GM12878 (cell line): ENCODE measurements at regions not wholly inside any gene's neighbourhood (a gene's known extent, or its start where the extent isn't known, plus 50 kb on each side); places are given as distances from the start of the nearest gene placed in this dataset.

ENCODE experiments used
- ATAC-seq: fragments of 200-7000 bp; cut with Tn5 transposase; 3 replicates; pipeline ENCODE4 v1.9.1; 2020; ENCODE audit warnings: mild to moderate bottlenecking, moderate library complexity
- BruUV-seq: library from RNA; stranded (reverse); fragments of 400-500 nt; replicated peaks from 2 replicates; lab custom pipeline; 2021; lab: Mats Ljungman, UMichigan
- CTCF ChIA-PET: fragments of 300-600 bp; sonication (Branson Sonifier 250); formaldehyde crosslinking; extraction: SDS; loops from one replicate; lab custom pipeline; 2021; ENCODE audit warnings: inconsistent platforms; lab: Yijun Ruan, JAX
- POLR2A ChIA-PET: fragments of 350-600 bp; formaldehyde crosslinking; extraction: SDS; loops from one replicate; lab custom pipeline; 2021; ENCODE audit warnings: inconsistent platforms; lab: Charles Lee
- RAD21 ChIA-PET: fragments of 300-600 bp; sonication (Branson Sonifier 250); formaldehyde crosslinking; loops from one replicate; lab custom pipeline; 2023; ENCODE audit warnings: antibody characterized with exemption; ENCODE audit not compliant: unreplicated experiment; lab: Charles Lee
- SMC1A ChIA-PET: fragments of 300-600 bp; sonication (Branson Sonifier 250); formaldehyde crosslinking; loops from one replicate; lab custom pipeline; 2023; ENCODE audit not compliant: unreplicated experiment, uncharacterized antibody; lab: Charles Lee
- DNase-seq: peaks from one replicate; pipeline ENCODE4 v3.0.0-alpha.2; 2011; ENCODE audit warnings: low read depth, low spot score
- FAIRE-seq: peaks from 3 replicates; lab custom pipeline; 2011; peaks lifted over from hg19 to GRCh38; lab: Jason Lieb, UNC
- H2AFZ ChIP-seq: 2 replicates; pipeline ENCODE4 v1.6.0; 2011; ENCODE audit warnings: low read depth, low read length, control low read depth; ENCODE audit not compliant: control insufficient read depth
- H3K27ac ChIP-seq: 2 replicates; pipeline ENCODE4 v1.5.1; 2011; ENCODE audit warnings: control low read depth; ENCODE audit not compliant: control insufficient read depth, insufficient read depth
- H3K27me3 ChIP-seq, 2 experiments: replicated peaks in 1 of 2; 2 replicates each; pipeline versions ENCODE4 v1.6.0 to v1.6.1; 2011; ENCODE audit warnings: low read length in 1 of 2; ENCODE audit not compliant: control insufficient read depth in 2 of 2, insufficient read depth in 2 of 2
- H3K36me3 ChIP-seq, 2 experiments: 2 replicates each; pipeline ENCODE4 v1.5.1; 2011; ENCODE audit warnings: low read length in 1 of 2; ENCODE audit not compliant: control insufficient read depth in 2 of 2, insufficient read depth in 2 of 2
- H3K4me1 ChIP-seq: 2 replicates; pipeline ENCODE4 v1.6.1; 2011; ENCODE audit warnings: mild to moderate bottlenecking, low read length, moderate library complexity, mixed read lengths; ENCODE audit not compliant: control insufficient read depth, insufficient read depth
- H3K4me2 ChIP-seq: 2 replicates; pipeline ENCODE4 v1.6.0; 2011; ENCODE audit warnings: control low read depth; ENCODE audit not compliant: control insufficient read depth, insufficient read depth
- H3K4me3 ChIP-seq: fragments of 200-600 bp; sonication (generic); 2 replicates; pipeline ENCODE4 v1.5.1; 2016
- H3K79me2 ChIP-seq: 2 replicates; pipeline ENCODE4 v1.6.0; 2011; ENCODE audit warnings: low read length; ENCODE audit not compliant: control insufficient read depth, insufficient read depth
- H3K9ac ChIP-seq: 2 replicates; pipeline ENCODE4 v1.8.0; 2011; ENCODE audit warnings: low read length, control low read depth, mixed read lengths; ENCODE audit not compliant: control insufficient read depth, insufficient read depth
- H3K9me3 ChIP-seq: replicated peaks from 3 replicates; pipeline ENCODE4 v1.5.1; 2011; ENCODE audit warnings: mild to moderate bottlenecking, low read length; ENCODE audit not compliant: control insufficient read depth, insufficient read depth
- H4K20me1 ChIP-seq: 2 replicates; pipeline ENCODE4 v1.6.0; 2011; ENCODE audit not compliant: control insufficient read depth, insufficient read depth
- ASH2L ChIP-seq: fragments of 300-600, 200-600 bp; sonication (generic); IDR thresholded peaks from 2 replicates; pipeline ENCODE4 v1.6.1; 2017; ENCODE audit warnings: low read depth, mild to moderate bottlenecking, borderline replicate concordance
- BACH1 ChIP-seq: fragments of 450-650 bp; IDR thresholded peaks from 2 replicates; pipeline ENCODE4 v1.6.1; 2017; ENCODE audit warnings: mild to moderate bottlenecking, borderline replicate concordance
- IKZF2 ChIP-seq, 2 experiments: fragments of 450-650 bp; IDR thresholded peaks; 2 replicates each; pipeline ENCODE4 v1.6.1; 2017; ENCODE audit warnings: mild to moderate bottlenecking in 2 of 2, moderate library complexity in 2 of 2
- MTA3 ChIP-seq: IDR thresholded peaks from 2 replicates; pipeline ENCODE4 v1.6.1; 2012; ENCODE audit warnings: low read length, inconsistent platforms, borderline replicate concordance
- NFXL1 ChIP-seq: fragments of 450-650 bp; IDR thresholded peaks from 2 replicates; pipeline ENCODE4 v1.6.1; 2017; ENCODE audit warnings: antibody characterized with exemption, mild to moderate bottlenecking, borderline replicate concordance
- RELA ChIP-seq: fragments of 450-650 bp; IDR thresholded peaks from 2 replicates; pipeline ENCODE4 v1.8.0; 2014; ENCODE audit warnings: borderline replicate concordance; ENCODE audit not compliant: partially characterized antibody
- SPI1 ChIP-seq: IDR thresholded peaks from 2 replicates; pipeline ENCODE4 v1.6.1; 2011; ENCODE audit warnings: low read depth, mild to moderate bottlenecking, low read length, moderate library complexity, borderline replicate concordance; ENCODE audit not compliant: insufficient read depth
- TBL1XR1 ChIP-seq: IDR thresholded peaks from 2 replicates; pipeline ENCODE4 v1.6.1; 2012; ENCODE audit warnings: low read depth, low read length, improper control_type of control experiment
- YBX1 ChIP-seq: fragments of 450-650 bp; IDR thresholded peaks from 2 replicates; pipeline ENCODE4 v1.6.1; 2016; ENCODE audit warnings: antibody characterized with exemption
- YY1 ChIP-seq: IDR thresholded peaks from 2 replicates; pipeline ENCODE4 v1.6.1; 2011; ENCODE audit warnings: low read depth, mild to moderate bottlenecking, low read length
- ZNF217 ChIP-seq: fragments of 450-650 bp; IDR thresholded peaks from 2 replicates; pipeline ENCODE4 v1.6.1; 2017; ENCODE audit warnings: antibody characterized with exemption, mild to moderate bottlenecking
- WGBS: methylation state at CpG from one replicate; pipeline ENCODE4 v1.1.6; 2016; ENCODE audit warnings: low lambda C conversion rate; ENCODE audit not compliant: insufficient replicate concordance, insufficient coverage; ENCODE audit errors: missing lambda C conversion rate; 5-methylcytosine and 5-hydroxymethylcytosine counted together
- in situ Hi-C: fragments of 300-500 bp; cut with MboI; formaldehyde crosslinking; loops from 9 replicates; pipeline ENCODE4 v1.14.3; 2018; ENCODE audit warnings: mixed read lengths
- intact Hi-C: fragments of 100-400 bp; cut with micrococcal nuclease; formaldehyde crosslinking; loops from one replicate; pipeline ENCODE4 v1.14.2; 2022; ENCODE audit not compliant: unreplicated experiment
- TF ChIP-seq, protein P1 (sequence below): fragments of 450-650 bp; IDR thresholded peaks from 2 replicates; pipeline ENCODE4 v1.6.1; 2017; ENCODE audit warnings: borderline replicate concordance
- TF ChIP-seq, protein P2 (sequence below): IDR thresholded peaks from 2 replicates; pipeline ENCODE4 v1.6.1; 2012; ENCODE audit warnings: low read depth, low read length, improper control_type of control experiment

DNA sequence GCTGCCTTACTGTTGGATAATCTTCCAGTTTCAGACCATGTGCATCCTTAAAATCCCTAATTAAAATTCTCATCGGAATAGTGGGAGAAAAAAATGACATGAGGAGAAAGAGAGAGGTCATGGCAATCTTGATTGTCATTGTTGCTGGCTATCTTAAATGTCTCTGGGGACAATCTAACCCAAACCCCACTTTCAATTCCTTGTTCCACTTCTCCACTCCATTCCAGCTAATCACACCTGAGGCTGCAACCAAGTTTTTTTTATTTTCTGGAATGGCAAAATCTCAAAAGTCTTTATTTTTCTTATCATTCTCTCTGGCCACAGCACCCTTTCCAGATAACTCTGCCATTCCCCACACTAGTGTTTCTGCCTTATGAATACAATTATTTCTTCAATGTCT, 171.9 kb upstream of the RASA1 start:
- Histone ChIP-seq H3K9ac (no peak overlapping the region), H3K27me3 (no peaks in the 10 kb centered on the region), H3K4me1 (no peaks in the 10 kb centered on the region), H3K79me2 (no peaks in the 10 kb centered on the region), H3K36me3 (no peaks in the 10 kb centered on the region), H3K4me2 (no peak overlapping the region), H4K20me1 (no peaks in the 10 kb centered on the region), H3K27ac (no peak overlapping the region), H3K4me3 (no peak overlapping the region), H3K9me3 (no peaks in the 10 kb centered on the region), H2AFZ (no peak overlapping the region)
- 91% methylated on average over 1 of the region's 1 CpG for WGBS
- intact Hi-C loops: no loop called here
- TF ChIP-seq SPI1: peak; percentile 53; the same call in 1 of the 2 replicates
- no peak for TF ChIP-seq ZNF217
- FAIRE-seq (no peak), ATAC-seq (no peak), DNase-seq (no peak)
- ChIA-PET SMC1A (interaction anchor here (0.6 to 2.3 kb wide), 12 partner anchors 12 to 172 kb away, joined by 3 to 16 read pairs (median 4); partner anchors contain the start of gene RASA1), RAD21 (interaction anchor here (0.6 to 1.7 kb wide), 5 partner anchors 10 to 132 kb away, joined by 3 to 4 read pairs (median 3); no protein-coding TSS in a partner anchor), CTCF (interaction anchor here (1.0 to 1.9 kb wide), 5 partner anchors 9 to 303 kb away, joined by 3 to 8 read pairs (median 4); no protein-coding TSS in a partner anchor), POLR2A (no interaction called here)
- in situ Hi-C loops: no loop called here
- BruUV-seq: no TSS peak

DNA sequence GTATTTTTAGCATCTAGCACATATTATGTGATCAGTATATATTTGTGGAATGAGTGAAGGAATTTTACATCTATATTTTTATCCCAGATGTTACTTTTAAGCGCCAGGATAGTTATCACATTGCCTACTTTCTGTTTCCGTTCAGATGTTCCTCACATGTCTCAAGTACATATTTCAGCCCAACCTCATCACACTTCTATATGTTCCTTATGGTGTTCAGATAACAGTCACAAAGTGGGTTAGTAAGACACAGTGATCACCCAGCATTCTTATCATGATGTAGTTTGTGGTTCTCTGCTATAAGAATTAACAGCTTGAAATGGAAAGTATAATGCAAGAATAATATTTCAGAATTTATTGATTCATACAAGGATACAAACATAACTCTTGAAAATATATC, 170.0 kb upstream of the RASA1 start:
- ATAC-seq: no peak
- no peaks in the 10 kb centered on the region for H3K9me3 ChIP-seq
- TF ChIP-seq BACH1: no peak
- TF ChIP-seq YBX1: no peak
- no peak for TF ChIP-seq NFXL1
- no peak for TF ChIP-seq YY1
- no peak for TF ChIP-seq MTA3
- no peak for TF ChIP-seq IKZF2 (IDR thresholded peaks at IDR 0.05)
- no peak for TF ChIP-seq TBL1XR1
- TF ChIP-seq, protein P1, sequence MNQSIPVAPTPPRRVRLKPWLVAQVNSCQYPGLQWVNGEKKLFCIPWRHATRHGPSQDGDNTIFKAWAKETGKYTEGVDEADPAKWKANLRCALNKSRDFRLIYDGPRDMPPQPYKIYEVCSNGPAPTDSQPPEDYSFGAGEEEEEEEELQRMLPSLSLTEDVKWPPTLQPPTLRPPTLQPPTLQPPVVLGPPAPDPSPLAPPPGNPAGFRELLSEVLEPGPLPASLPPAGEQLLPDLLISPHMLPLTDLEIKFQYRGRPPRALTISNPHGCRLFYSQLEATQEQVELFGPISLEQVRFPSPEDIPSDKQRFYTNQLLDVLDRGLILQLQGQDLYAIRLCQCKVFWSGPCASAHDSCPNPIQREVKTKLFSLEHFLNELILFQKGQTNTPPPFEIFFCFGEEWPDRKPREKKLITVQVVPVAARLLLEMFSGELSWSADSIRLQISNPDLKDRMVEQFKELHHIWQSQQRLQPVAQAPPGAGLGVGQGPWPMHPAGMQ: no peak
- no peak for TF ChIP-seq ASH2L
- TF ChIP-seq, protein P2, sequence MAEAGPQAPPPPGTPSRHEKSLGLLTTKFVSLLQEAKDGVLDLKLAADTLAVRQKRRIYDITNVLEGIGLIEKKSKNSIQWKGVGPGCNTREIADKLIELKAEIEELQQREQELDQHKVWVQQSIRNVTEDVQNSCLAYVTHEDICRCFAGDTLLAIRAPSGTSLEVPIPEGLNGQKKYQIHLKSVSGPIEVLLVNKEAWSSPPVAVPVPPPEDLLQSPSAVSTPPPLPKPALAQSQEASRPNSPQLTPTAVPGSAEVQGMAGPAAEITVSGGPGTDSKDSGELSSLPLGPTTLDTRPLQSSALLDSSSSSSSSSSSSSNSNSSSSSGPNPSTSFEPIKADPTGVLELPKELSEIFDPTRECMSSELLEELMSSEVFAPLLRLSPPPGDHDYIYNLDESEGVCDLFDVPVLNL: no peak
- no peak for TF ChIP-seq RELA
- TF ChIP-seq, all 136 proteins: peak for 0
- Histone ChIP-seq H3K4me2 (no peak overlapping the region), H2AFZ (no peak overlapping the region), H3K4me3 (no peak overlapping the region), H3K79me2 (no peaks in the 10 kb centered on the region), H3K36me3 (no peaks in the 10 kb centered on the region), H3K9ac (no peak overlapping the region), H3K27me3 (no peaks in the 10 kb centered on the region), H4K20me1 (no peaks in the 10 kb centered on the region), H3K27ac (no peak overlapping the region), H3K4me1 (peaks cover 2% of the 10 kb centered on the region)
- RAD21 ChIA-PET: interaction anchor here (0.6 to 2.8 kb wide), 3 partner anchors 26 to 231 kb away, joined by 3 to 9 read pairs (median 5); no protein-coding TSS in a partner anchor
- intact Hi-C loops: no loop called here
- in situ Hi-C loops: no loop called here
- 100% methylated on average over 2 of the region's 2 CpGs for WGBS
- no TSS peak for BruUV-seq
- POLR2A ChIA-PET: interaction anchor here (2.0 kb wide), 1 partner anchor 14 kb away, joined by 5 read pairs; no protein-coding TSS in a partner anchor
- DNase-seq (no peak), FAIRE-seq (no peak)
- CTCF ChIA-PET: no interaction called here
- SMC1A ChIA-PET: interaction anchor here (1.0 to 3.5 kb wide), 5 partner anchors 10 to 27 kb away, joined by 3 to 16 read pairs (median 8); no protein-coding TSS in a partner anchor
